ENCODE measurements at regions not wholly inside any gene's neighbourhood (a gene's known extent, or its start where the extent isn't known, plus 50 kb on each side); places are given as distances from the start of the nearest gene placed in this dataset.
A peak's percentile ranks its signal among the peaks of the same experiment; 100 is the strongest.

GRCh38 chr3:64331605-64332004 is 106.3 kb upstream of the PRICKLE2 start:
- peaks cover 3% of the 10 kb centered on the region for H3K4me1 ChIP-seq (ENCODE audit: control insufficient read depth, insufficient read depth, low read length)
- H3K27me3 ChIP-seq (ENCODE audit: control insufficient read depth, insufficient read depth, low read length), result no peaks in the 10 kb centered on the region
- no peak for DNase-seq
- H3K27ac ChIP-seq (ENCODE audit: low read length), result no peak overlapping the region
- 93% methylated on average over 10 of the region's 12 CpGs for WGBS (ENCODE audit: insufficient coverage)
- H3K36me3 ChIP-seq (ENCODE audit: control insufficient read depth, insufficient read depth, low read length), result no peaks in the 10 kb centered on the region
- H3K9me3 ChIP-seq (replicated peaks; ENCODE audit: control insufficient read depth, low read depth, low read length), result no peaks in the 10 kb centered on the region
- no peak overlapping the region for H3K4me3 ChIP-seq (ENCODE audit: low read length)

GRCh38 chr3:64329037-64329436 is 103.8 kb upstream of the PRICKLE2 start:
- no peak for DNase-seq
- WGBS (ENCODE audit: insufficient coverage), result no CpG with 5 or more reads among the region's 3 CpGs
- no peaks in the 10 kb centered on the region for H3K9me3 ChIP-seq (replicated peaks; ENCODE audit: control insufficient read depth, low read depth, low read length)
- H3K4me1 ChIP-seq (ENCODE audit: control insufficient read depth, insufficient read depth, low read length), result peaks cover 3% of the 10 kb centered on the region
- H3K27ac ChIP-seq (ENCODE audit: low read length), result no peak overlapping the region
- H3K27me3 ChIP-seq (ENCODE audit: control insufficient read depth, insufficient read depth, low read length), result no peaks in the 10 kb centered on the region
- H3K4me3 ChIP-seq (ENCODE audit: low read length), result no peak overlapping the region
- no peaks in the 10 kb centered on the region for H3K36me3 ChIP-seq (ENCODE audit: control insufficient read depth, insufficient read depth, low read length)

GRCh38 chr3:64327100-64327804 is 102.0 kb upstream of the PRICKLE2 start:
- DNase-seq, result peak; percentile 97
- 51% methylated on average over 6 of the region's 11 CpGs for WGBS (ENCODE audit: insufficient coverage)
- H3K4me3 ChIP-seq (ENCODE audit: low read length), result no peak overlapping the region

GRCh38 chr3:64321747-64322146 is 96.5 kb upstream of the PRICKLE2 start:
- WGBS (ENCODE audit: insufficient coverage), result 29% methylated on average over 1 of the region's 1 CpG
- Histone ChIP-seq H3K4me1 (ENCODE audit: control insufficient read depth, insufficient read depth, low read length) (no peaks in the 10 kb centered on the region), H3K9me3 (replicated peaks; ENCODE audit: control insufficient read depth, low read depth, low read length) (no peaks in the 10 kb centered on the region), H3K4me3 (ENCODE audit: low read length) (no peak overlapping the region), H3K27ac (ENCODE audit: low read length) (no peak overlapping the region), H3K27me3 (ENCODE audit: control insufficient read depth, insufficient read depth, low read length) (no peaks in the 10 kb centered on the region), H3K36me3 (ENCODE audit: control insufficient read depth, insufficient read depth, low read length) (no peaks in the 10 kb centered on the region)
- DNase-seq, result peak; percentile 28

More at GRCh38 chr3:64327100-64327804, 102.0 kb upstream of the PRICKLE2 start:
- H3K36me3 ChIP-seq (ENCODE audit: control insufficient read depth, insufficient read depth, low read length), result no peaks in the 10 kb centered on the region
- peak overlapping the region; percentile 85 for H3K27ac ChIP-seq (ENCODE audit: low read length)
- no peaks in the 10 kb centered on the region for H3K27me3 ChIP-seq (ENCODE audit: control insufficient read depth, insufficient read depth, low read length)
- H3K4me1 ChIP-seq (ENCODE audit: control insufficient read depth, insufficient read depth, low read length), result peaks cover 3% of the 10 kb centered on the region
- no peaks in the 10 kb centered on the region for H3K9me3 ChIP-seq (replicated peaks; ENCODE audit: control insufficient read depth, low read depth, low read length)

GRCh38 chr3:64319391-64319790 is 94.1 kb upstream of the PRICKLE2 start:
- Histone ChIP-seq H3K4me1 (ENCODE audit: control insufficient read depth, insufficient read depth, low read length) (no peaks in the 10 kb centered on the region), H3K27me3 (ENCODE audit: control insufficient read depth, insufficient read depth, low read length) (no peaks in the 10 kb centered on the region), H3K9me3 (replicated peaks; ENCODE audit: control insufficient read depth, low read depth, low read length) (no peaks in the 10 kb centered on the region), H3K36me3 (ENCODE audit: control insufficient read depth, insufficient read depth, low read length) (no peaks in the 10 kb centered on the region), H3K4me3 (ENCODE audit: low read length) (no peak overlapping the region), H3K27ac (ENCODE audit: low read length) (no peak overlapping the region)
- DNase-seq, result no peak
- 76% methylated on average over 4 of the region's 4 CpGs for WGBS (ENCODE audit: insufficient coverage)

- Histone ChIP-seq H3K4me3 (ENCODE audit: low read length) (no peak overlapping the region), H3K4me1 (ENCODE audit: control insufficient read depth, insufficient read depth, low read length) (no peaks in the 10 kb centered on the region), H3K36me3 (ENCODE audit: control insufficient read depth, insufficient read depth, low read length) (no peaks in the 10 kb centered on the region), H3K27ac (ENCODE audit: low read length) (no peak overlapping the region), H3K27me3 (ENCODE audit: control insufficient read depth, insufficient read depth, low read length) (no peaks in the 10 kb centered on the region), H3K9me3 (replicated peaks; ENCODE audit: control insufficient read depth, low read depth, low read length) (no peaks in the 10 kb centered on the region)
- DNase-seq, result no peak
- WGBS (ENCODE audit: insufficient coverage), result no CpG with 5 or more reads among the region's 1 CpG
These were observed 93.5 kb upstream of the PRICKLE2 start for GRCh38 chr3:64318668-64319271.

- no peaks in the 10 kb centered on the region for H3K36me3 ChIP-seq (ENCODE audit: control insufficient read depth, insufficient read depth, low read length)
- H3K4me1 ChIP-seq (ENCODE audit: control insufficient read depth, insufficient read depth, low read length), result no peaks in the 10 kb centered on the region
- no peaks in the 10 kb centered on the region for H3K9me3 ChIP-seq (replicated peaks; ENCODE audit: control insufficient read depth, low read depth, low read length)
- no peak overlapping the region for H3K4me3 ChIP-seq (ENCODE audit: low read length)
- H3K27ac ChIP-seq (ENCODE audit: low read length), result no peak overlapping the region
- WGBS (ENCODE audit: insufficient coverage), result 96% methylated on average over 2 of the region's 3 CpGs
- no peak for DNase-seq
- no peaks in the 10 kb centered on the region for H3K27me3 ChIP-seq (ENCODE audit: control insufficient read depth, insufficient read depth, low read length)
These were observed 92.7 kb upstream of the PRICKLE2 start for GRCh38 chr3:64318001-64318400.

GRCh38 chr3:64316971-64317370 is 91.7 kb upstream of the PRICKLE2 start:
- Histone ChIP-seq H3K9me3 (replicated peaks; ENCODE audit: control insufficient read depth, low read depth, low read length) (no peaks in the 10 kb centered on the region), H3K4me1 (ENCODE audit: control insufficient read depth, insufficient read depth, low read length) (no peaks in the 10 kb centered on the region), H3K27ac (ENCODE audit: low read length) (no peak overlapping the region), H3K27me3 (ENCODE audit: control insufficient read depth, insufficient read depth, low read length) (no peaks in the 10 kb centered on the region), H3K4me3 (ENCODE audit: low read length) (no peak overlapping the region), H3K36me3 (ENCODE audit: control insufficient read depth, insufficient read depth, low read length) (no peaks in the 10 kb centered on the region)
- no peak for DNase-seq
- WGBS (ENCODE audit: insufficient coverage), result 57% methylated on average over 1 of the region's 4 CpGs

GRCh38 chr3:64311424-64312061 is 86.3 kb upstream of the PRICKLE2 start:
- peak; percentile 68 for DNase-seq
- H3K27ac ChIP-seq (ENCODE audit: low read length), result no peak overlapping the region
- no peaks in the 10 kb centered on the region for H3K36me3 ChIP-seq (ENCODE audit: control insufficient read depth, insufficient read depth, low read length)
- no peaks in the 10 kb centered on the region for H3K27me3 ChIP-seq (ENCODE audit: control insufficient read depth, insufficient read depth, low read length)
- H3K9me3 ChIP-seq (replicated peaks; ENCODE audit: control insufficient read depth, low read depth, low read length), result no peaks in the 10 kb centered on the region
- no CpG with 5 or more reads among the region's 5 CpGs for WGBS (ENCODE audit: insufficient coverage)
- H3K4me3 ChIP-seq (ENCODE audit: low read length), result no peak overlapping the region
- H3K4me1 ChIP-seq (ENCODE audit: control insufficient read depth, insufficient read depth, low read length), result peaks cover 3% of the 10 kb centered on the region

- Histone ChIP-seq H3K4me3 (ENCODE audit: low read length) (no peak overlapping the region), H3K36me3 (ENCODE audit: control insufficient read depth, insufficient read depth, low read length) (no peaks in the 10 kb centered on the region), H3K27ac (ENCODE audit: low read length) (no peak overlapping the region), H3K27me3 (ENCODE audit: control insufficient read depth, insufficient read depth, low read length) (no peaks in the 10 kb centered on the region), H3K9me3 (replicated peaks; ENCODE audit: control insufficient read depth, low read depth, low read length) (no peaks in the 10 kb centered on the region), H3K4me1 (ENCODE audit: control insufficient read depth, insufficient read depth, low read length) (peaks cover 3% of the 10 kb centered on the region)
- WGBS (ENCODE audit: insufficient coverage), result no CpG with 5 or more reads among the region's 1 CpG
- no peak for DNase-seq
These were observed 83.7 kb upstream of the PRICKLE2 start for GRCh38 chr3:64308931-64309330.
